GM12891 (cell line): ENCODE measurements at regions not wholly inside any gene's neighbourhood (a gene's known extent, or its start where the extent isn't known, plus 50 kb on each side); places are given as distances from the start of the nearest gene placed in this dataset.

Experiments used
- DNase-seq: peaks from one replicate; pipeline ENCODE4 v3.0.0; 2011; ENCODE audit warnings: low spot score; ENCODE audit not compliant: insufficient read length
- FAIRE-seq: peaks from 2 replicates; lab custom pipeline; 2011; peaks lifted over from hg19 to GRCh38; lab: Jason Lieb, UNC
- PAX5 ChIP-seq: IDR thresholded peaks from 2 replicates; pipeline ENCODE4 v1.6.1; 2011; ENCODE audit warnings: low read length, moderate library complexity, mild to moderate bottlenecking; ENCODE audit not compliant: insufficient read depth, severe bottlenecking
- POLR2A ChIP-seq: IDR thresholded peaks from 2 replicates; pipeline ENCODE4 v1.6.1; 2011; ENCODE audit warnings: low read depth, low read length, control low read depth
- POLR2AphosphoS5 ChIP-seq: IDR thresholded peaks from 2 replicates; pipeline ENCODE4 v1.6.1; 2011; ENCODE audit warnings: low read depth, low read length, control low read depth
- POU2F2 ChIP-seq: IDR thresholded peaks from 2 replicates; pipeline ENCODE4 v1.6.1; 2011; ENCODE audit warnings: low read depth, mild to moderate bottlenecking, control low read depth, low read length, moderate library complexity
- SPI1 ChIP-seq: IDR thresholded peaks from 2 replicates; pipeline ENCODE4 v1.6.1; 2011; ENCODE audit warnings: low read depth, low read length, control low read depth
- TAF1 ChIP-seq: IDR thresholded peaks from 2 replicates; pipeline ENCODE4 v1.6.1; 2011; ENCODE audit warnings: low read depth, low read length, control low read depth

GRCh38 chr1:94640125-94640524 lies 98.6 kb upstream of the F3 start:
- FAIRE-seq (no peak), DNase-seq (no peak)
- no peak for TF ChIP-seq POLR2A
- no peak for TF ChIP-seq TAF1
- TF ChIP-seq SPI1, result no peak
- no peak for TF ChIP-seq POU2F2
- TF ChIP-seq PAX5, result no peak
- no peak for TF ChIP-seq POLR2AphosphoS5

GRCh38 chr1:94637121-94637520 lies 95.6 kb upstream of the F3 start:
- DNase-seq, result no peak

GRCh38 chr1:94636624-94637023 lies 95.1 kb upstream of the F3 start:
- TF ChIP-seq POLR2AphosphoS5 (no peak), TAF1 (no peak), PAX5 (no peak), POLR2A (no peak), POU2F2 (no peak), SPI1 (no peak)
- FAIRE-seq, result no peak
- DNase-seq, result no peak

More at GRCh38 chr1:94637121-94637520, 95.6 kb upstream of the F3 start:
- no peak for FAIRE-seq
- TF ChIP-seq TAF1 (no peak), PAX5 (no peak), POLR2AphosphoS5 (no peak), POLR2A (no peak), SPI1 (no peak), POU2F2 (no peak)

- no peak for TF ChIP-seq POLR2A
- TF ChIP-seq TAF1, result no peak
- no peak for TF ChIP-seq SPI1
- no peak for TF ChIP-seq PAX5
- TF ChIP-seq POU2F2, result no peak
- no peak for TF ChIP-seq POLR2AphosphoS5
- no peak for FAIRE-seq
- DNase-seq, result no peak
Measured at GRCh38 chr1:94636100-94636499, 94.5 kb upstream of the F3 start.

GRCh38 chr1:94634977-94635416 lies 93.4 kb upstream of the F3 start:
- TF ChIP-seq POLR2A (no peak), TAF1 (no peak), POU2F2 (no peak), SPI1 (no peak), PAX5 (no peak), POLR2AphosphoS5 (no peak)
- FAIRE-seq (no peak), DNase-seq (no peak)

GRCh38 chr1:94633051-94633450 lies 91.5 kb upstream of the F3 start:
- no peak for FAIRE-seq
- TF ChIP-seq POLR2AphosphoS5 (no peak), PAX5 (no peak)

GRCh38 chr1:94629259-94630181 lies 88.0 kb upstream of the F3 start:
- DNase-seq (no peak), FAIRE-seq (no peak)
- TF ChIP-seq PAX5 (no peak), POU2F2 (no peak), SPI1 (no peak), POLR2A (no peak), POLR2AphosphoS5 (no peak), TAF1 (no peak)

More at GRCh38 chr1:94633051-94633450, 91.5 kb upstream of the F3 start:
- no peak for DNase-seq

- DNase-seq, result no peak
- no peak for FAIRE-seq
- TF ChIP-seq SPI1 (no peak), POU2F2 (no peak), TAF1 (no peak), POLR2A (no peak), PAX5 (no peak)
Measured at GRCh38 chr1:94628499-94628843, 86.9 kb upstream of the F3 start.

- TF ChIP-seq POU2F2 (no peak), TAF1 (no peak), SPI1 (no peak)
- no peak for DNase-seq
- FAIRE-seq, result no peak
Measured at GRCh38 chr1:94627771-94628498, 86.4 kb upstream of the F3 start.

GRCh38 chr1:94624203-94624602 lies 82.6 kb upstream of the F3 start:
- FAIRE-seq, result no peak
- no peak for DNase-seq
- no peak for TF ChIP-seq POLR2A
- TF ChIP-seq PAX5, result no peak
- TF ChIP-seq POU2F2, result no peak
- TF ChIP-seq POLR2AphosphoS5, result no peak
- TF ChIP-seq TAF1, result no peak
- TF ChIP-seq SPI1, result no peak
